SK-N-SH treated with all-trans-retinoic acid at 6 μM for 48 hours (cell line): ENCODE measurements at regions not wholly inside any gene's neighbourhood (a gene's known extent, or its start where the extent isn't known, plus 50 kb on each side); places are given as distances from the start of the nearest gene placed in this dataset.

Source experiments
- ATAC-seq: fragments of 200-7000 bp; cut with Tn5 transposase; 3 replicates; pipeline ENCODE4 v1.9.1; 2020; ENCODE audit warnings: mild to moderate bottlenecking, moderate library complexity
- ARNTL ChIP-seq: fragments of 450-650 bp; formaldehyde crosslinking; IDR thresholded peaks from 2 replicates; pipeline ENCODE4 v1.5.0; 2020; ENCODE audit warnings: low read depth, mild to moderate bottlenecking, moderate library complexity, borderline replicate concordance
- BACH2 ChIP-seq: fragments of 250-450 bp; sonication (Bioruptor Pico); IDR thresholded peaks from 2 replicates; pipeline ENCODE4 v1.9.0; 2021; ENCODE audit warnings: mild to moderate bottlenecking, borderline replicate concordance
- CSDC2 ChIP-seq: fragments of 250-450 bp; sonication (Bioruptor Pico); IDR thresholded peaks from 2 replicates; pipeline ENCODE4 v1.5.0; 2020; ENCODE audit warnings: mild to moderate bottlenecking, moderate library complexity
- CSRNP3 ChIP-seq: fragments of 250-450 bp; sonication (Bioruptor Pico); IDR thresholded peaks from 2 replicates; pipeline ENCODE4 v1.5.1; 2021; ENCODE audit warnings: mild to moderate bottlenecking, moderate library complexity
- ESRRG ChIP-seq: fragments of 250-450 bp; sonication (Bioruptor Pico); IDR thresholded peaks from 2 replicates; pipeline ENCODE4 v1.6.1; 2021; ENCODE audit warnings: mild to moderate bottlenecking
- GLIS3 ChIP-seq: fragments of 250-450 bp; sonication (Bioruptor Pico); IDR thresholded peaks from 2 replicates; pipeline ENCODE4 v1.5.0; 2020; ENCODE audit warnings: mild to moderate bottlenecking, moderate library complexity
- ISL1 ChIP-seq: fragments of 250-450 bp; sonication (Bioruptor Pico); IDR thresholded peaks from 2 replicates; pipeline ENCODE4 v2.1.2; 2022; ENCODE audit warnings: mild to moderate bottlenecking, moderate library complexity
- OSR1 ChIP-seq: fragments of 250-450 bp; sonication (Bioruptor Pico); IDR thresholded peaks from 2 replicates; pipeline ENCODE4 v1.8.0; 2022; ENCODE audit warnings: moderate library complexity, mild to moderate bottlenecking, inconsistent platforms
- PPARA ChIP-seq: fragments of 250-450 bp; sonication (Bioruptor Pico); IDR thresholded peaks from 2 replicates; pipeline ENCODE4 v1.5.0; 2020; ENCODE audit warnings: mild to moderate bottlenecking, borderline replicate concordance
- RARB ChIP-seq: fragments of 250-450 bp; sonication (Bioruptor Pico); IDR thresholded peaks from 2 replicates; pipeline ENCODE4 v1.8.0; 2021; ENCODE audit warnings: mild to moderate bottlenecking, moderate library complexity
- SNAI2 ChIP-seq: fragments of 250-450 bp; sonication (Bioruptor Pico); IDR thresholded peaks from 2 replicates; pipeline ENCODE4 v1.5.0; 2020; ENCODE audit warnings: mild to moderate bottlenecking, moderate library complexity
- TCF4 ChIP-seq: fragments of 250-450 bp; sonication (Bioruptor Pico); IDR thresholded peaks from 2 replicates; pipeline ENCODE4 v1.8.0; 2021; ENCODE audit warnings: mild to moderate bottlenecking, moderate library complexity, borderline replicate concordance
- TOX ChIP-seq: fragments of 250-450 bp; sonication (Bioruptor Pico); IDR thresholded peaks from 2 replicates; pipeline ENCODE4 v1.8.0; 2021; ENCODE audit warnings: mild to moderate bottlenecking, moderate library complexity, borderline replicate concordance
- TSHZ2 ChIP-seq: fragments of 250-450 bp; sonication (Bioruptor Pico); IDR thresholded peaks from 2 replicates; pipeline ENCODE4 v1.5.0; 2020; ENCODE audit warnings: mild to moderate bottlenecking, moderate library complexity
- ZFP3 ChIP-seq: fragments of 250-450 bp; sonication (Bioruptor Pico); IDR thresholded peaks from 2 replicates; pipeline ENCODE4 v1.5.0; 2020; ENCODE audit warnings: mild to moderate bottlenecking, moderate library complexity
- ZFP30 ChIP-seq: fragments of 450-650 bp; formaldehyde crosslinking; IDR thresholded peaks from 2 replicates; pipeline ENCODE4 v1.5.0; 2022; ENCODE audit warnings: mild to moderate bottlenecking, moderate library complexity
- ZNF565 ChIP-seq: fragments of 450-650 bp; formaldehyde crosslinking; conservative IDR thresholded peaks from 2 replicates; pipeline ENCODE4 v1.5.0; 2020; ENCODE audit warnings: low read depth, mild to moderate bottlenecking, moderate library complexity
- ZNF70 ChIP-seq: fragments of 450-650 bp; formaldehyde crosslinking; IDR thresholded peaks from 2 replicates; pipeline ENCODE4 v1.5.0; 2020; ENCODE audit warnings: mild to moderate bottlenecking, moderate library complexity
- ZNF8 ChIP-seq: fragments of 450-650 bp; formaldehyde crosslinking; IDR thresholded peaks from 2 replicates; pipeline ENCODE4 v1.5.0; 2020; ENCODE audit warnings: mild to moderate bottlenecking, moderate library complexity
- TF ChIP-seq, protein P1 (sequence below): fragments of 250-450 bp; sonication (Bioruptor Pico); IDR thresholded peaks from 2 replicates; pipeline ENCODE4 v1.5.1; 2020; ENCODE audit warnings: low read depth, mild to moderate bottlenecking, moderate library complexity
- TF ChIP-seq, protein P2 (sequence below): fragments of 250-450 bp; sonication (Bioruptor Pico); IDR thresholded peaks from 2 replicates; pipeline ENCODE4 v1.8.0; 2021; ENCODE audit warnings: low read depth, mild to moderate bottlenecking, moderate library complexity, borderline replicate concordance

DNA sequence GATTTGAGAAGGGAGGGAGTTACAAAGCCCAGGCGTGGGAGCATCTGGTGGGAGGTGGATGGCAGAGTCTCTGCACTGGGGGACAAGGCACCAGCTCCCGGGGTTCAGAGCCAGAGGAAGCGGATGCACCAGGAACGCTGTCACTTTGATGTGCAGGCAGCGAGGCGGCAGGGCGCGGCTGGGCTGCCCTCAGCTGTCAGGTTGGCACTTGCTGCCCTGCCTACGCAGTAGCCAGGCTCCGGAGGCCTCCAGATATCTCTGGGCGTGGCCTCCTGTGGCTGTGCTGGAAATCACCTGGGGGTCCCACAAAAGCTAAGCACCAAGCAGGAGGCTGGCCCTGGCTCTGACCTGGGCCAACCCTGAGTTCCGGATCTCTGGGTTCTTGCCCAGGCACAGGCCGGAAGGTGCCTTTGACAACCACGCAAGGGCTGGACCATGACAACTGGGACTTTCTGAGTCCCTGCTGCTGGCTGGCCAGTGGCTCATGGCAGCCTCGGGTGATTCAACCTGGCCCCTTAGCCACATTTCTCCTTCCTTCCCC is 62.1 kb upstream of the MAP1LC3B2 start:
- ATAC-seq = no peak
- TF ChIP-seq ZNF70 (CRISPR knock-in tag) = no peak
- TF ChIP-seq ZNF8 (CRISPR knock-in tag) = no peak
- no peak for TF ChIP-seq SNAI2 (CRISPR knock-in tag)
- TF ChIP-seq TSHZ2 = no peak
- TF ChIP-seq PPARA (CRISPR knock-in tag) = no peak
- TF ChIP-seq OSR1 (CRISPR knock-in tag) = no peak
- TF ChIP-seq GLIS3 (CRISPR knock-in tag) = no peak
- TF ChIP-seq, protein P1, sequence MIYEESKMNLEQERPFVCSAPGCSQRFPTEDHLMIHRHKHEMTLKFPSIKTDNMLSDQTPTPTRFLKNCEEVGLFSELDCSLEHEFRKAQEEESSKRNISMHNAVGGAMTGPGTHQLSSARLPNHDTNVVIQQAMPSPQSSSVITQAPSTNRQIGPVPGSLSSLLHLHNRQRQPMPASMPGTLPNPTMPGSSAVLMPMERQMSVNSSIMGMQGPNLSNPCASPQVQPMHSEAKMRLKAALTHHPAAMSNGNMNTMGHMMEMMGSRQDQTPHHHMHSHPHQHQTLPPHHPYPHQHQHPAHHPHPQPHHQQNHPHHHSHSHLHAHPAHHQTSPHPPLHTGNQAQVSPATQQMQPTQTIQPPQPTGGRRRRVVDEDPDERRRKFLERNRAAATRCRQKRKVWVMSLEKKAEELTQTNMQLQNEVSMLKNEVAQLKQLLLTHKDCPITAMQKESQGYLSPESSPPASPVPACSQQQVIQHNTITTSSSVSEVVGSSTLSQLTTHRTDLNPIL (CRISPR knock-in tag) = no peak
- no peak for TF ChIP-seq RARB (CRISPR knock-in tag)
- no peak for TF ChIP-seq TCF4 (CRISPR knock-in tag)

GRCh38 chr12:116498471-116498870 is 60.7 kb upstream of the MAP1LC3B2 start:
- ATAC-seq = peak; percentile 85
- TF ChIP-seq ARNTL (no peak), RARB (CRISPR knock-in tag) (no peak), ZNF70 (CRISPR knock-in tag) (no peak), CSDC2 (no peak), ISL1 (peak; percentile 66), TOX (no peak)

- ATAC-seq = no peak
- TF ChIP-seq ZNF70 (CRISPR knock-in tag) (no peak), ZFP30 (CRISPR knock-in tag) (no peak), GLIS3 (CRISPR knock-in tag) (no peak), ZNF565 (CRISPR knock-in tag) (no peak), TCF4 (CRISPR knock-in tag) (no peak), ISL1 (no peak)
- TF ChIP-seq, protein P1 (CRISPR knock-in tag) = no peak
These were observed 56.9 kb upstream of the MAP1LC3B2 start for GRCh38 chr12:116502141-116502725.

DNA sequence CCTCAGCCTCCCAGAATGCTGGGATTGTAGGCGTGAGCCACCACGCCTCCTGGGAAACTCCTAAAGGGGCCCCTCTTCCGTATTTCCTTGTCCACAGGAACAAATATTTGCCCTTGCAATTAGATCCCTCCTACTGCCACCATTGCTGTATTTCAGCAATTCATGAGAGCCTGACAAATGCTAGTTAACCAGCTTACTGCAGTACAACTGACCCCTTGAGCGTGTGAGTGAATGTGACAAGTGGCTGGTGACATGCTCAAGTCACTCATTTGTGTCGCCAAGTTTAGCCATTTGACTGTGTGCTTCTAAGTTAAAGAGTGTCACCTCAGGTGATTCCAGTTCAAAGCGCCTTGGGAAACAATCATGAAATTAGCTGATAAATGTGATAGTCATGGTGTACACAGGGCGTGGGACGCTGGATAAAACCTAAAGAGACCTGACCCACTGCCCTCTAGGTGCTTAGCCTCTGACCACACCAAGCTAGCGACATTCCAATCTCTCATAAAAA is 56.1 kb upstream of the MAP1LC3B2 start:
- no peak for ATAC-seq
- TF ChIP-seq ZNF70 (CRISPR knock-in tag) = no peak
- TF ChIP-seq CSRNP3 (CRISPR knock-in tag) = no peak
- TF ChIP-seq, protein P1 (CRISPR knock-in tag) = no peak
- no peak for TF ChIP-seq TCF4 (CRISPR knock-in tag)
- TF ChIP-seq BACH2 (CRISPR knock-in tag) = no peak
- TF ChIP-seq ESRRG (CRISPR knock-in tag) = no peak
- TF ChIP-seq, protein P2, sequence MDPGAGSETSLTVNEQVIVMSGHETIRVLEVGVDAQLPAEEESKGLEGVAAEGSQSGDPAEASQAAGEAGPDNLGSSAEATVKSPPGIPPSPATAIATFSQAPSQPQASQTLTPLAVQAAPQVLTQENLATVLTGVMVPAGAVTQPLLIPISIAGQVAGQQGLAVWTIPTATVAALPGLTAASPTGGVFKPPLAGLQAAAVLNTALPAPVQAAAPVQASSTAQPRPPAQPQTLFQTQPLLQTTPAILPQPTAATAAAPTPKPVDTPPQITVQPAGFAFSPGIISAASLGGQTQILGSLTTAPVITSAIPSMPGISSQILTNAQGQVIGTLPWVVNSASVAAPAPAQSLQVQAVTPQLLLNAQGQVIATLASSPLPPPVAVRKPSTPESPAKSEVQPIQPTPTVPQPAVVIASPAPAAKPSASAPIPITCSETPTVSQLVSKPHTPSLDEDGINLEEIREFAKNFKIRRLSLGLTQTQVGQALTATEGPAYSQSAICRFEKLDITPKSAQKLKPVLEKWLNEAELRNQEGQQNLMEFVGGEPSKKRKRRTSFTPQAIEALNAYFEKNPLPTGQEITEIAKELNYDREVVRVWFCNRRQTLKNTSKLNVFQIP (CRISPR knock-in tag) = no peak
- no peak for TF ChIP-seq ISL1
- no peak for TF ChIP-seq GLIS3 (CRISPR knock-in tag)
- no peak for TF ChIP-seq CSDC2
- TF ChIP-seq ZFP3 = no peak
- TF ChIP-seq SNAI2 (CRISPR knock-in tag) = no peak
- no peak for TF ChIP-seq ARNTL
- no peak for TF ChIP-seq TOX
- TF ChIP-seq PPARA (CRISPR knock-in tag) = no peak
- no peak for TF ChIP-seq ZFP30 (CRISPR knock-in tag)
